ENCODE measurements at regions not wholly inside any gene's neighbourhood (a gene's known extent, or its start where the extent isn't known, plus 50 kb on each side); places are given as distances from the start of the nearest gene placed in this dataset.
"Not testable (repeated sequence)": the region's sequence is repeated elsewhere in the genome, so short reads cannot be mapped to it uniquely, and the experiment has no call there.

DNA sequence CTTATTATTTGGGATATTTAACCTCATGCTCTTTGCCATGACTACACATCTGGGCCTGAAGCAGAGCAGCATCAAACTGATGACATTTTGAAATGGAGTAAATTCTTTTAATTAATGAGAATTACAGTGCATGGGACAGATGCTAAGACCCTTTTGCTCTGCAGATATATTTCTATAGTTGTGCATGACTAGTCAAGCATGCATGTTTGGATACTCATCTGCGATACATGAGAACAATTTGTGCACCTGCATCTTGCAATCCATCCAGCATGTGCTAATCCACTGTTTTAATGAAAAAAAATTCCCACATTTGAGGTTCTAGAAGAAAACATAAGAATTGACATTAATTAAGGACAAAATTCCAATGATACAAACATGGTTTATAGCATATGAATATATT is 1047.6 kb upstream of the ACO1 start:
- no peak for DNase-seq

GRCh38 chr9:31347082-31347617 is 1037.3 kb upstream of the ACO1 start:
- DNase-seq: no peak

- DNase-seq: no peak
These were observed 1029.1 kb upstream of the ACO1 start for GRCh38 chr9:31355159-31355882.

- no peak for DNase-seq
These were observed 1028.5 kb upstream of the ACO1 start for GRCh38 chr9:31355965-31356364.

DNA sequence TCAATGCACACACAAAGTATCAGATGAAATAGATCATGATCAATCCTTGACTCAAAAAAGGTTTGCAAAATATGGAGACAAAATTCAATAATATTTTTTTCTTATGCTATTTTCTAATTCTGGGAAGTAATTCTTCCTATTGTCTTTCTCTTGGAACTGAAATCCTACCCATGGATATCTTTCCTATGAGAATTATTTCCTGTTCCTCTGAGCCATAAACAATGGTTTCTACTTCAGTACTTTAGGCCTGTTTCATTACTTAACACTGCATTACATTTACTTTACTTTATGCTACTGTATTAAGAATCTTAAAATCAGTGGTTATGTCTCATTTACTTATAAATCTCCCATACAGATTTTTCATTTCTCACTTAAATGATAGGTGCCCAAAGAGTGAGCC is 1025.4 kb upstream of the ACO1 start:
- DNase-seq: no peak

- DNase-seq: no peak
These were observed 1020.3 kb upstream of the ACO1 start for GRCh38 chr9:31364171-31364570.

- DNase-seq: no peak
These were observed 1011.5 kb upstream of the ACO1 start for GRCh38 chr9:31372799-31373587.

DNA sequence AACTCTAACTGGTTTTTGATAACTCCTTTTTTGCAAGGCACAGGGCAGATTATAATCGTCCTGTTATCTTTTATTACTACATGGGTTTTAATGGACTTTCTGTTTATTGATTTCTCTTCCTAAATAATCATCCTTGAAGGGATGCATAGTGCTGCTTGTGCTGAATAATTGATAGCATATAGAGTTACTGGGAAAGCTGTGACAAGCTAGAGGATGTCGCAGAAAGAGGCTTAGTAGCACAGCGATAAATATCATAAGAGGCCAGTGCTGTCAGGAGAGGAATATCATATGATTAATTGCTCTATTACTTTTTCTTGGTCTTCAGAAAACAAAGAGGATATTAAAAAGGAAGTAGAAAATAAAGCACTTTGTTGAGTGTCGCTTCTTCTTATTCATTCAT is 1007.1 kb upstream of the ACO1 start:
- no peak for DNase-seq

DNA sequence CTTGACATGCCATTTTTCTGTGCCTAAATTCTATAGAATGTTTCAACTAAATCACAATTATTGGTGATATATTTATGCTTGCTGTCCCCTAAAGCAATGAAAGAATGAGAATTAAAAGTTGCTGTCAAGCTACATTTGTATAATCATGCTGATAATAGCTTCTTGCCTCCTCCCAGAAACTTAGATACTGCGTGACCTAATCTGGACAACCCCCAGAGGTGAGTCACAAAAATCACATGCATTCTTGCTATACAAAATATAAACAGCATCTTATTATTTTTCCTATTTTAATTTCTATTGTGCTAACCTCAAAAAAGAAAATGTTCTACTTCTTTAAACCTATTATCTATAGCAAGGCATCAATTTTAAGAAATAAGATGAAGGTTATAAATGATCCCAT is 995.8 kb upstream of the ACO1 start:
- DNase-seq: no peak

DNA sequence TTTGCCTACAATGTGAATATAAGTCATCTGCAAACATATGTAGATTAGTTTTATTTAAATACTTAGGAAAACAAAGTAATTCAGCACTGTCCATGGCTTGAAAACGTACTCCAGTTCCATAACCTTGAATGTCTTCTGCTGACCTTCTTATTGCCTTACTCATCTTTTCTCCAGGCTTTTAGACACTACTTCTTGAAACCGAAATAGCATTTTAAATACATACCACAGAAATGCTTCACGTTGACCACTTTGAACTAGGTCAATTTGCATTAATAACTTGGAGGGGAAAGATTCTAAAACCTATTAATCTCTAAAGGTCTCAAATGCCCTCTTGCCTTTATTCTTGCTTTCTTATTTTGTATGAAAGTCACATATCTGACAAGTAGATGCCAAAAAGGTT is 995.4 kb upstream of the ACO1 start:
- no peak for DNase-seq

DNA sequence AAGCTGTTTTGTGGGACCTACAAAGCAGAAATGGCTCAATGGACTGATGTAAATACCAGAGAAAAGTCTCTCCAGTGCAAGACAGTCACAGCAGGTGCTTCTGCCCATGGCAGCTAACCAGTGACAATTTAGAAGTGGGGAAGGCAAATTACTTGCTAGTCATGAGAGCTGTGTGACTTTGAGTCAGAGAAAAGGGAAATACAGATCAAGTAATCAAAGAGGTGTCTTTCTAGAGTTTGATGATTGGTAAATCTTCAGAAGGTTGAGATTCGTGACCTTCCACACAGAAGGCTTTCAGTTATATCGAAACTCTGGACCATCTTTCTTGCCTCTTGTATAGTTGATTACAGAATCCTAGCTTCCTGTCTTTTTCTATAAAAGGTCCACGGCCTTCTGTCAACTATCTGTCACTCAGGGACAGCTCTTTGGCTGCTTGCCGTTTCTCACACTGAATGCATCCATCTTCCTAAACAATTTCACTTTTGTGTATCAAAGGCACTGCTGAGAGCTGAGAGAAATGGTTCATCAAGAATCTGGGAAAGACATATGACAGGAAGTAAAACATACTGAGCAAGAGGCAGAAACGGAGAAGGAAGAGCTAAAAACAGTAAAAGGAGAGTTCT is 993.9 kb upstream of the ACO1 start:
- DNase-seq: no peak

DNA sequence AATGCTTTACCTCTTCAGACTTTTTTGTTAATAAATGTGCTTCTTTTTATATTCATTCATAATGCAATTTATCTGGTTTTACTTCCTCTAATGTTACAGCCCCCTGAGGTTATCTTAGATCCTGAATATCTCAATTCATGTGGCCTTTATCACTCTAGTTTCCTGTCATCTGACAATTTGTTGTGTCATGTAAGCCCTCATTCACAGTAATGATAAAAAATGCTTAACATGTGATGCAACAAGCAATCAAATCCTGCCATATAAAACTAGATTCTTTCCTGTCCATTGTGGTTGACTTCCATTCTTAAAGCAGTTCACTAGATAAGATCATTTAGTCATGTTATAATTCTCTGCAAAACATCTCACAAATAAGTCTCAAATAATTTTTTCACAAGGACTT is 991.2 kb upstream of the ACO1 start:
- no peak for DNase-seq

GRCh38 chr9:31394015-31394473 is 990.4 kb upstream of the ACO1 start:
- no peak for DNase-seq

DNA sequence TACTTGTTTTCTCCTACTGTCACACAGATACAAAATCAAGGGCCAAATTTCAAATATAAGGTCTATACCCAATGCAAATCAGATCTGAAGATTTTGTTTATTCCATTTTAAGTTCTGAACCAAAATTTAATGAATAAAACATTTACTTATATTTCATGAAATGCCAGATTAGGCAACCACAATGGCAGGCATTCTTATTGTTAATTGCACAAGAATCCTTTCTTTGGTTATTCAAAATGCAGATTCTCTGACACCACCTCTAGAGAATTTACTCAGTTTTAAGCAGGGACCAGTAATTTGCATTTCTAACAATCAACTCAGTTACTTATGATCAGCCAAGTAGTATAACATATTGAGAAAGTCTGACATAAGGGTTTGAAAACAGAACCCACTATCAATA is 972.4 kb upstream of the ACO1 start:
- DNase-seq: no peak

- no peak for DNase-seq
These were observed 969.3 kb upstream of the ACO1 start for GRCh38 chr9:31415164-31415563.

- DNase-seq: no peak
These were observed 966.0 kb upstream of the ACO1 start for GRCh38 chr9:31418419-31418818.

DNA sequence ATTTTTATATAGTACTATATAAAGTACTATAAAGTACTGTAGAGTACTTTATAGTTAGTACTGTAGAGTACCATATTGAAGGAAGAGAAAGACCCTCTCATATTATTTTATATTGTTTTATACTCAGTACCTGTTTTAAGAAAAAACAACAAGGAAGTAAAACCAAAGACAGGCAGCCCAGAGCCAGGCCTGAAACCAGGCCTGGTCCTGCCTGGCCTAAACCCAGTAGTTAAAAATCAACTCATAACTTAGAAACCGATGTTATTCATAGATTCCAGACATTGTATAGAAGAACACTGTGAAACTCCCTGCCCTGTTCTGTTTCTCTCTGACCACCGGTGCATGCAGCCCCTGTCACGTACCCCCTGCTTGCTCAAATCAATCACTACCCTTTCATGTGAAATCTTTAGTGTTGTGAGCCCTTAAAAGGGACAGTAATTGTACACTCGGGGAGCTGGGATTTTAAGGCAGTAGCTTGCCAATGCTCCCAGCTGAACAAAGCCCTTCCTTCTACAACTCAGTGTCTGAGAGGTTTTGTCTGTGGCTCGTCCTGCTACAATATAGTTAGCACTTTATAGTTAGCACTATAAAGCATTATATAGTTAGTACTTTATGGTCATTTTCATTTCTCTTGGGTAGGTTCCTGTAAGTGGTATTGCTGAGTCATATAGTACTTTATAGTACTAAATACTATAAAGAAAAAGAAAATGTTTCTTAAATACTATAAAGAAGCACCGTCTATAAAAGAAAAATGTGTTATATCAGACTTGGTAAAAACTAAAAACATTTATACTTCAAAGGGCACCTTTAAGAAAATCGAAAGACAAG is 940.6 kb upstream of the ACO1 start:
- DNase-seq: not testable (repeated sequence)

- no peak for DNase-seq
These were observed 939.1 kb upstream of the ACO1 start for GRCh38 chr9:31445357-31445756.

GRCh38 chr9:31445960-31446359 is 938.5 kb upstream of the ACO1 start:
- no peak for DNase-seq

DNA sequence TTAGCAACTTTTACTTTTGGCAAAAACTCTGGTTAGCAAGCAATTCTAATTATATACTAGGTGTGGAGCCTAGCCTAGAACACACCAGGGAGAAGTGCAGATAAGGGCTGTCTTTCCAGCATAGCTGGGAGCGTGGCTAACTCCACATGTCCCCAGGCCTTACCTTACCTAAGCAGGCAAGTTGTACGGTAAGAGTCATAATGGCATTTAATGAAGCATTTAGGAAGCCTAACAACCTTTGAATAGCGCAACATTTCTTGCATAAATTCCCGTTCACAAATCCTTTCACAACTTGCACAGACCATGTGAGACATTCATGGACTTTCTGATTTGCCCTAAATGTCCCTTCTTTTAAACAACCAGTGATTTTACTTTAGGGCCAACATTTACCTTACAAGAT is 917.4 kb upstream of the ACO1 start:
- DNase-seq: no peak

DNA sequence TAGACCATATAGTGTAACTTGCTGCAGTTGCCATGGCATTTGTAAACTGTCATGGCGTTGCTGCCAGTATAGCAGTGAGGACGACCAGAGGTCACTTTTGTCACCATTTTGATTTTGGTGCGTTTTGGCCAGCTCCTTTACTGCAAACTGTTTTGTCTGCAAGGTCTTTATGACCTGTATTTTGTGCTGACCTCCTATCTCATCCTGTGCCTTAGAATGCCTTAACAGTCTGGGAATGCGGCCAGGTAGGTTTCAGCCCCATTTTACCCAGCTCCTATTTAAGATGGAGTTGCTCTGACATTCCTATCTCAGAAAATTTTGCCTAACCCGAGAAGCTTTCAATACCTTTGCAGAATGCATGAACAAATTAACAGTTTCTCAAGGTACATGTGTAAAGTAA is 914.4 kb upstream of the ACO1 start:
- no peak for DNase-seq

DNA sequence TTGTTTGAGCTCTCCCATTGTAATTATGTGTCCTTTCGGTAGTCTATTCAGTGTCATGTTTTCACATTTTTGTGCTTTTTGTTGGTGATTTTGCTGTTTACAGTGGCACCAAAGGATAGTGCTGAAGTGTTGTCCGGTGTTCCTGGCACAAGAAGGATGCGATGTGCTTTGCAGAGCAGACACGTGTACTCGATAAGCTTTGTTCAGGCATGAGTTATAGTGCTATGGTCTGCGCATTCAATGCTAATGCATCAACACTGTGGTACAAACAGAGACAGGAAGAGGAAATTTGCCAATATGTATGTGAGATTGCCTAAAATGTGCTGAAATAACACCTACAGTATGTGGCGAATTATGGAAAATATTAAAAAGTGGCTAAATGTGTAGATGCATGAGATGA is 913.4 kb upstream of the ACO1 start:
- DNase-seq: no peak

DNA sequence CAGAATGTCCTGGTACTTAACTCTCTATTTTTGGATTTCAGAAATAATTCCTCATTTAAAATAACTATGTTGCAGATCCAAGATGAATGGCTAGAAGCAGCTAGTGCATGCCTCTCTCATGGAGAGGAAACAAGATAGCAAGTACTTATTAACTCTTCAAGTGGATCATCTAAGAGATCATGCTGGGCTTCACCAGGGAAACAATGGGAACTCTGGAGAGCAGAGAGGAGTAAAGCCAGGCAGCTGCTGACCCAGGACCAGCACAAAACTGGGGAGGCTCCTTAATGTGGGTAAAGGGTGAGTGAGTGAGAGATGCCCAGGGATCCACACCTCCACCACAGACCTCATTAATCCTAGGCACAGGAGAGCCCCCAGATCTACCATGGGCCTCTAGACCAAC is 897.8 kb upstream of the ACO1 start:
- DNase-seq: no peak

Data from NCI-H2107 (cell line).